H1 (cell line): ENCODE measurements at regions not wholly inside any gene's neighbourhood (a gene's known extent, or its start where the extent isn't known, plus 50 kb on each side); places are given as distances from the start of the nearest gene placed in this dataset.

Source experiments
- CHD7 ChIP-seq: fragments of 300-600 bp; sonication (generic); IDR thresholded peaks from 2 replicates; pipeline ENCODE4 v1.7.1; 2012; ENCODE audit warnings: low read length, moderate library complexity, mild to moderate bottlenecking, inconsistent platforms; ENCODE audit not compliant: insufficient replicate concordance
- CREB1 ChIP-seq: IDR thresholded peaks from 2 replicates; pipeline ENCODE4 v1.6.1; 2012; ENCODE audit warnings: inconsistent platforms
- GABPA ChIP-seq: IDR thresholded peaks from 2 replicates; pipeline ENCODE4 v1.6.1; 2011; ENCODE audit warnings: mild to moderate bottlenecking, low read length, moderate library complexity, borderline replicate concordance; ENCODE audit not compliant: insufficient read depth
- HDAC2 ChIP-seq, 2 experiments: fragments of 300-600 bp in 1 of 2; sonication (generic) in 1 of 2; IDR thresholded peaks; 2 replicates each; pipeline ENCODE4 v1.6.1; 2011 to 2012; ENCODE audit warnings: low read depth in 2 of 2, low read length in 2 of 2, mild to moderate bottlenecking in 2 of 2, moderate library complexity in 2 of 2, borderline replicate concordance in 1 of 2, inconsistent platforms in 1 of 2
- KDM1A ChIP-seq: fragments of 200-600, 300-600 bp; sonication (generic); IDR thresholded peaks from 2 replicates; pipeline ENCODE4 v1.7.1; 2016; ENCODE audit warnings: mild to moderate bottlenecking, low read length, borderline replicate concordance
- MAX ChIP-seq: IDR thresholded peaks from 2 replicates; pipeline ENCODE4 v1.6.1; 2012; ENCODE audit warnings: inconsistent platforms
- POLR2A ChIP-seq, 2 experiments: IDR thresholded peaks; 1 replicate in 1 of 2; 2 replicates in 1 of 2; pipeline ENCODE4 v1.6.1; 2011; ENCODE audit warnings: low read depth in 2 of 2, low read length in 2 of 2, mild to moderate bottlenecking in 2 of 2; ENCODE audit errors: control extremely low read depth in 1 of 2
- SIRT6 ChIP-seq: IDR thresholded peaks from one replicate; pipeline ENCODE4 v1.7.1; 2012; ENCODE audit warnings: low read length, inconsistent platforms

GRCh38 chr15:60165111-60165510 lies 161.0 kb downstream of the FOXB1 start (continued):
- no peak for TF ChIP-seq CHD7
- no peak for TF ChIP-seq KDM1A
- no peak for TF ChIP-seq POLR2A (IDR thresholded peaks at IDR 0.05; ENCODE audit: control extremely low read depth in 1 of 2, low read depth in 2 of 2, low read length in 2 of 2)
- TF ChIP-seq CREB1 = no peak
- TF ChIP-seq GABPA = no peak
- no peak for TF ChIP-seq SIRT6
- TF ChIP-seq MAX = no peak
- no peak for TF ChIP-seq HDAC2 (IDR thresholded peaks at IDR 0.05; ENCODE audit: borderline replicate concordance in 1 of 2, low read depth in 2 of 2, low read length in 2 of 2)
